NT2/D1 (cell line): ENCODE measurements at regions not wholly inside any gene's neighbourhood (a gene's known extent, or its start where the extent isn't known, plus 50 kb on each side); places are given as distances from the start of the nearest gene placed in this dataset.

Experiments
- DNase-seq: peaks from one replicate; pipeline ENCODE4 v3.0.0-alpha.2; 2011; ENCODE audit warnings: low read depth, low spot score
- H3K27me3 ChIP-seq: 2 replicates; pipeline ENCODE4 v1.6.0; 2011; ENCODE audit warnings: mild to moderate bottlenecking; ENCODE audit not compliant: insufficient read length, insufficient read depth
- H3K36me3 ChIP-seq: 2 replicates; pipeline ENCODE4 v1.6.1; 2011; ENCODE audit warnings: mild to moderate bottlenecking, low read length, mixed read lengths; ENCODE audit not compliant: insufficient read depth, insufficient read length
- H3K4me1 ChIP-seq: 2 replicates; pipeline ENCODE4 v1.5.1; 2011; ENCODE audit not compliant: insufficient read depth, insufficient read length
- H3K4me3 ChIP-seq: 2 replicates; pipeline ENCODE4 v1.5.1; 2011; ENCODE audit warnings: low read depth; ENCODE audit not compliant: insufficient read length
- H3K9ac ChIP-seq: 2 replicates; pipeline ENCODE4 v1.6.0; 2011; ENCODE audit warnings: low read depth; ENCODE audit not compliant: insufficient read length
- H3K9me3 ChIP-seq: 2 replicates; pipeline ENCODE4 v1.5.1; 2011; ENCODE audit warnings: mild to moderate bottlenecking, low read length; ENCODE audit not compliant: insufficient read depth
- SUZ12 ChIP-seq: IDR thresholded peaks from 2 replicates; pipeline ENCODE4 v1.6.1; 2011; ENCODE audit not compliant: insufficient read length, insufficient read depth; ENCODE audit errors: extremely low read depth
- YY1 ChIP-seq: IDR thresholded peaks from 2 replicates; pipeline ENCODE4 v1.6.1; 2011; ENCODE audit not compliant: insufficient read length, insufficient read depth
- ZNF274 ChIP-seq: IDR thresholded peaks from 2 replicates; pipeline ENCODE4 v1.6.1; 2011; ENCODE audit warnings: mild to moderate bottlenecking, low read depth, low read length

- TF ChIP-seq SUZ12, result no peak
- TF ChIP-seq YY1, result no peak
- no peak for TF ChIP-seq ZNF274
- H3K4me1 ChIP-seq, result no peaks in the 10 kb centered on the region
- DNase-seq, result no peak
- H3K27me3 ChIP-seq, result no peaks in the 10 kb centered on the region
- H3K36me3 ChIP-seq, result no peaks in the 10 kb centered on the region
- H3K4me3 ChIP-seq, result no peak overlapping the region
- H3K9ac ChIP-seq, result no peak overlapping the region
- H3K9me3 ChIP-seq, result peaks cover 10% of the 10 kb centered on the region; the same call in 1 of the 2 replicates
Observed at GRCh38 chr2:375270-375955, 87.5 kb upstream of the ALKAL2 start.

GRCh38 chr2:368386-368785 lies 80.5 kb upstream of the ALKAL2 start:
- no peaks in the 10 kb centered on the region for H3K4me1 ChIP-seq
- peaks cover 5% of the 10 kb centered on the region; the same call in 1 of the 2 replicates for H3K9me3 ChIP-seq
- no peak for DNase-seq
- H3K4me3 ChIP-seq, result no peak overlapping the region
- H3K27me3 ChIP-seq, result no peaks in the 10 kb centered on the region
- no peaks in the 10 kb centered on the region for H3K36me3 ChIP-seq
- no peak overlapping the region for H3K9ac ChIP-seq
- TF ChIP-seq SUZ12, result no peak
- no peak for TF ChIP-seq YY1
- TF ChIP-seq ZNF274, result no peak

GRCh38 chr2:367246-367645 lies 79.4 kb upstream of the ALKAL2 start:
- Histone ChIP-seq H3K36me3 (no peaks in the 10 kb centered on the region), H3K4me1 (no peaks in the 10 kb centered on the region), H3K9ac (no peak overlapping the region), H3K4me3 (no peak overlapping the region), H3K9me3 (peaks cover 5% of the 10 kb centered on the region; the same call in 1 of the 2 replicates), H3K27me3 (no peaks in the 10 kb centered on the region)
- no peak for TF ChIP-seq ZNF274
- no peak for TF ChIP-seq SUZ12
- no peak for TF ChIP-seq YY1
- DNase-seq, result no peak

- H3K4me1 ChIP-seq, result no peaks in the 10 kb centered on the region
Observed at GRCh38 chr2:366706-367105, 78.8 kb upstream of the ALKAL2 start.

GRCh38 chr2:365367-366275 lies 77.7 kb upstream of the ALKAL2 start:
- Histone ChIP-seq H3K27me3 (peaks cover 5% of the 10 kb centered on the region), H3K9me3 (no peaks in the 10 kb centered on the region), H3K9ac (no peak overlapping the region), H3K4me1 (no peaks in the 10 kb centered on the region), H3K36me3 (no peaks in the 10 kb centered on the region), H3K4me3 (no peak overlapping the region)
- no peak for DNase-seq
- TF ChIP-seq YY1, result no peak
- no peak for TF ChIP-seq ZNF274
- no peak for TF ChIP-seq SUZ12

More at GRCh38 chr2:366706-367105, 78.8 kb upstream of the ALKAL2 start:
- no peak for DNase-seq
- Histone ChIP-seq H3K9me3 (peaks cover 5% of the 10 kb centered on the region; the same call in 1 of the 2 replicates), H3K27me3 (peaks cover 1% of the 10 kb centered on the region), H3K9ac (no peak overlapping the region), H3K36me3 (no peaks in the 10 kb centered on the region), H3K4me3 (no peak overlapping the region)
- TF ChIP-seq ZNF274, result no peak
- TF ChIP-seq SUZ12, result no peak
- no peak for TF ChIP-seq YY1

- Histone ChIP-seq H3K4me1 (no peaks in the 10 kb centered on the region), H3K36me3 (no peaks in the 10 kb centered on the region), H3K9me3 (no peaks in the 10 kb centered on the region), H3K9ac (no peak overlapping the region), H3K27me3 (peaks cover 5% of the 10 kb centered on the region), H3K4me3 (no peak overlapping the region)
- no peak for DNase-seq
- TF ChIP-seq ZNF274 (no peak), YY1 (no peak), SUZ12 (no peak)
Observed at GRCh38 chr2:363824-364470, 76.1 kb upstream of the ALKAL2 start.
